GM21825 (cell line): ENCODE measurements at regions not wholly inside any gene's neighbourhood (a gene's known extent, or its start where the extent isn't known, plus 50 kb on each side); places are given as distances from the start of the nearest gene placed in this dataset.

Experiments
- ATAC-seq: cut with Tn5 transposase; IDR thresholded peaks from one replicate; pipeline ENCODE4 v1.9.1; 2021; ENCODE audit warnings: mild to moderate bottlenecking, moderate library complexity; ENCODE audit not compliant: unreplicated experiment

GRCh38 chr4:26132858-26133257, 188.0 kb upstream of the RBPJ start:
- ATAC-seq: no peak

- ATAC-seq: no peak
These were observed 187.0 kb upstream of the RBPJ start for GRCh38 chr4:26133840-26134239.

DNA sequence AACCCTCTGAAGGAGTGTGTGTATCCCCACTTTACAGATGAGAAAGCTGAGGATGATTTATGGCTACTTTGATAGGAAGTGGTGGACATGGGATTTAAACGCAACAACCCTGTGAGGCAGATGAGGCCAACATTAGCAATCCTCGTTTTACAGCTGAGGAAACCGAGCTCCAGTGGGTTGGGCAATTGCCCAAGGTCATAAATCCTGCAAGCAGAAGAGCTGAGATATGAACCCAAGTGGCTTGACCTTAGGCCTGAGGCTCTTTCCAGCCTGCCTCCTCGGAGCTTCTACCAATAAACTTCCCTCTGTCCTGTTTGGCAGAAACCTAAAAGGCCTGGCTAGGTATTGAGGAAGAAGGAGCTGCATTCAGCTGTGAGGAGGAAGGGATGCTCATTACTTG, 185.5 kb upstream of the RBPJ start:
- no peak for ATAC-seq

DNA sequence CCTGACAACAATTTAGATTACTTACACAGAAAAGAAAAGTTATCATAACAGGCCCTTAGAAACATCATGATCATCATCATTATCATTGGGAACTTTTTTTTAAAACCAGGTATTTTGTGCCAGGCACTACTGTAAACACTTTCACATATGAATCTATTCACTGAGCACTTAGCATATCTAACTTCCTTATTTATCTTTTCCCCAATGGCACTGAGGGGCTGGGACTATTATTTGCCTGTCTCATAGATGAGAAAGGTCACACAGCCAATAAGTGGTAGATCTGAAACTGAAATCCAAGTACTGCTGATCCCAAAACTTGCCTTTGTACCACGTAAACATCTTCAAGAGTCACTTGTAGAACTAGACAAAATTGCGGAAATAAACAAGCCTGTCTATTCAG, 184.2 kb upstream of the RBPJ start:
- ATAC-seq: no peak

DNA sequence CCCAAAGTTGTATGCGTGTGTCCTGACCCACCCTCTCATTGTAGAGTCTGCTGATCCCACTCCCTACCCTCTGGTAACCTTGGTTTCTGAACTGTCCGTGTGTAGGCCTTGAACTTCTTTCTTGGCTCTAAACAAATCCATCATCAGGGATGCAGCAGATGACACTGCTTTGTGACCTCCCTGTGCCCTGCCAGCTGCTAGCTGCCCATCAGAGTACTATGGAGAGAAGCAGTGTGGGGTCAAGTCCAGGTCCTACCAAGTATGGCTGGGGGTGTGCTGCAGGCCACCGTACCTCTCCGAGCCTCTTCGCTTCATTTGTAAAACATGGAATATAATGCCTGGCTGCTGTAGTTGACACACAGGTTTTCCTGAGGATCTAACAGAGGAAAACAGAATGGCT, 183.5 kb upstream of the RBPJ start:
- ATAC-seq: no peak

DNA sequence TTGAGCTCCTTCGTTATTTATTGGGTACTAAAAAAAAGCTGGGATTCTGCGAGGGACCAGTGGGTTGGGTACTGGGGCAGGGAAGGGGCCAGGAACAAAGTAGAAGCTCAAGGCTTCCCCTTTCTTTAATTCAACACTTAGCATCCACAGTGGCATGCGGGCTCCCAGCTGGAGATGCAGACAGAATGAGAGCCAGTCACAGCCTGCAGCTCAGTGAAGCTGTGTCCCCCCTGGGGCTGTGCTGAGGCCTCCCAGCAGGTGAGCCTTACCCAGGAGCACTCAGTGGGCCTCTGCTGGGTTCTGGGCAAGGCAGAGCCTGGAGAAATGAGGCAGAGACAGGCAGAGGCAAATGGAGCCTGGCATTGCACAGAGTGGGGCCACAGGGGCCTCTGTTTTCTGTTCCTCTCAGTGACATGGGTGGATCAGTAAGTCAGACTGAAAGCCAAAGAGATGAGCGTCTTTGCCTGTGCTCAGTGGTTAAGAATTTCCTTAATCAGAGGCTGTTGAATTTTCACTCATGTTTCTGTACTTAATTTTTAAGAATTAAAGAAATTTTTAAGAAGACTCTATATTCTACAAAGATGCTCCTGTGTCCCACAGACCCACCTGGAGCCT, 181.4 kb upstream of the RBPJ start:
- ATAC-seq: no peak

DNA sequence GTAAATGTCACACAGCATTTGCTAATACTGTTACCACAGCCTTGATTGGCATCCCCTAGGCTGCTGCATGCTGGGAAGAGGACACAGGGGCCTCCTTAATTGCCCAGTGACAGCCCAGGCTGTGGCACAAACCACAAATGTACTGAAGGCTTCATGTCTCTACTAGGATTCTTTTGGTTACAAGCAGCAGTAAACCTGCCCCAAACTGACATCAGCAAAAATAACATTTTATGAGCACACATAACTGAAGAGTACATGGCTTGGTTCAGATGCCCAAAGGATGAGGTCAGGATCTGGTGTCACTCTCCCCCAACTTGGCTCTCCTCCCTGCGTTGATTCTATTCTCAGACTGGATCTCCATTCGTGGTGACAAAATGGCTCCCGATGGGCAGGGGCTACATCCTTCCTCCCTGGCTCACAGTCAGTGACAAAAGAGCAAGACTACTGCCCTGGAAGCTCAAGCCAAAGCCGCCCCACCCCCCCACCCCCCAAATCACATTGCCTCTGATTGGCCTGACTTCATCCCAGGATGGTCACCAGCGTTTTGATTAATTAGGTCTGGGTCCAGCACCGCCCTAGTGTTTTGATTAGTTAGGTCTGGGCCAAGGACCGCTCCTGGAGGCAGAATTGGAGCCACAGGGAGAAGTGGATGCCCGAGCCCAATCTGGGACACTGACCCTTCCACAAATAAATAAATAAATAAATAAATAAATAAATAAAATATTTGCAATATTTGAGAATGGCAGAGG, 180.5 kb upstream of the RBPJ start:
- no peak for ATAC-seq

- ATAC-seq: no peak
These were observed 179.6 kb upstream of the RBPJ start for GRCh38 chr4:26141051-26141721.

- ATAC-seq: peak; percentile 71
These were observed 178.7 kb upstream of the RBPJ start for GRCh38 chr4:26141911-26142638.

GRCh38 chr4:26144526-26145155, 176.2 kb upstream of the RBPJ start:
- no peak for ATAC-seq

GRCh38 chr4:26145212-26145611, 175.6 kb upstream of the RBPJ start:
- no peak for ATAC-seq

- no peak for ATAC-seq
These were observed 171.9 kb upstream of the RBPJ start for GRCh38 chr4:26148927-26149326.

DNA sequence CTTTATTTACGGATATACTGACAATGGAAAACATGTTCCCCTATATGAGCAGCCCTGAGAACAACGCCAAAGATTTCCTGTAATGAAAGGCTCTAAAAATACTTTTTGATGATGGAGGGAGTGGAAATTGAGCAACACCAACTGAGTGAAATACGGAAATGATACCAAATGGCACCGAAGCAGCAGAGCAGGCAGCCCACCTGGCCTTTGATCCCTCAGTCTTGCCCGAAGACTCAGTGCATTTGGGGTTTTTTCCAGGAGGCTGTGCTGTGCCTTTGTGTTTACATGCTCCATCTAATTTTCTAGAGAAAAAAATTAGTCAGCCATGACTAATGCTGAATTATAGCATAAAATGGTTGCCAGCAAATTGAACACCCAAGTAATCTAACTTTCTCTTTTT, 169.9 kb upstream of the RBPJ start:
- ATAC-seq: no peak

DNA sequence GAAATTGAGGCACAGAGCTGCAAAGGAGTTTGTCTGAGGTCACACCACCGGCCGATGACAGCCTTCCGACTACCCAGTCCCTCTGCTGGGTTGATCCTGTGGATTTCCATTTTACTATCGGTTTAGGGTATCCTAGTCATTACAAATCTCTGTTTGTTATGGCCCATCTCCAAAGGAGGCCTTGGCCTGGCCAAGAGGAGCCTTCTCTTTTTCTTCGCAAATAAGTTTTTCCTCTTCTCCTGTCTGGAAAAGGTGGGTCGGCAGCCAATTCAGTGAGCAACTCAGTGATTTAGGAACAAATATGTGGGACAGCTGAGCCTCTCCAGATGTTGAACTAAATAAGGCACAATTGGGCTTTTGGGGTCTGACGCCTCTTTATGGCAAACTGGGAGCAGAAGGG, 169.2 kb upstream of the RBPJ start:
- ATAC-seq: no peak

- ATAC-seq: no peak
These were observed 168.8 kb upstream of the RBPJ start for GRCh38 chr4:26152056-26152455.

DNA sequence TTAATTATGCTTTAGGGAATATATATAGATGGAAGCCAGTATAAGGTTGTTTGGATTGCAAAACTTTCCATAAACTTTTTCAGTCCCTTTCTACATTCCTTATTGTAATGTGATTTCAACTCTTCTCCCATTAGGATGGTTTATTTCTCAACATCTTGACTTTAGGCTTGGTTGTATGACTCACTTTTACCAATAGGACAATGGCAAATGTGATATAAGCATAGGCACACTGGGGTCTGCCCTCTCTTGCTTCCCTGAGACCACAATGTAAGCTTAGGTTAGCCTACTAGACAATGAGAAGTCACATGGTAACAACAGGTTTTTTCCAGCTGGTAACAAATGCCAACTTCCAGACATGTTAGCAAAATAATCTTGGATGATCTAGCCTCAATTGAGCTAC, 163.3 kb upstream of the RBPJ start:
- ATAC-seq: no peak

DNA sequence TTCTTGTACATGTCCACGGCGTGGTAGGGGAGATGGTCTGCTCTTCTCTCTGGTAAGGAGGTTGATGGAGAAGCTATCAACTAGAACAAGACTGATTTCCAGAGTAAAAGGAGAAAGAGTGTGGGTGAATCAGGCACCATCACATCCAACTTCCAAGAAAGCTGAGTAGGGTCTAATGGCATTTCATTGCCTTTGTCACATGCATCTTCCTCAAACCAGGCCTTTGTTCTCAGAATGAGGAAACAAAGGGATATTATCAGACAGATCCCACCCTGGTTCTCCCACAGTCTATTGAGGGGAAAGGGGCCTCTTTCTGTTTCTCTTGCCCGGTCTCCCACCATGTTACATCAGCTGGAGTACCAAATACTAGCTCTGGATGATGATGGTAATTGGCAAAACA, 160.2 kb upstream of the RBPJ start:
- no peak for ATAC-seq

- ATAC-seq: no peak
These were observed 159.6 kb upstream of the RBPJ start for GRCh38 chr4:26161030-26161824.

DNA sequence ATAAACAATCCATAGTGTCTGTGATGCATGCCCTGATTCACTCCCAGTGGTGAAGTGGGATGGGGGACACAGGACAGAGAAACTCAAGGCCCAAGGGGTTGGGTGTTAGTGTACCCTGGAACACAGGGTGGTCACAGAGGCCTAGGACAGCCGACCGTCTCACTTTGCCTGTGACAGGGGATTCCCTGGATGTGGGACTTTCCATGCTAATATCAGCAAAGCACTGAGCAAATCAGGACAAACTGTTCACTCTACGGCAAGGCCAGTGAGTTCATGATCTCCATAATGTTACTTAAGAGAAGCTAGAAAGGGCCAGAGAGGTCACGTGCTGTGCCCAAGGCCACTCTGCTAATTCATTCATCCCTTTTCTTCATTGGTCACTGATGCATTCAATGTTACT, 158.7 kb upstream of the RBPJ start:
- ATAC-seq: no peak
